Large intestine (tissue), 3 donors: ENCODE measurements at regions not wholly inside any gene's neighbourhood (a gene's known extent, or its start where the extent isn't known, plus 50 kb on each side); places are given as distances from the start of the nearest gene placed in this dataset.
"Not testable (repeated sequence)": the region's sequence is repeated elsewhere in the genome, so short reads cannot be mapped to it uniquely, and the experiment has no call there.

ENCODE experiments used
- DNase-seq, 2 donors: peaks; one replicate each; pipeline versions ENCODE4 v3.0.0 to v3.0.0-alpha.2; 2013
- H3K27ac ChIP-seq: one replicate; pipeline ENCODE4 v1.5.1; 2013; ENCODE audit warnings: low read length
- H3K27me3 ChIP-seq: 2 replicates; pipeline ENCODE4 v1.6.1; 2013; ENCODE audit warnings: low read length; ENCODE audit not compliant: control insufficient read depth, insufficient read depth
- H3K36me3 ChIP-seq: 2 replicates; pipeline ENCODE4 v1.6.1; 2013; ENCODE audit warnings: low read length; ENCODE audit not compliant: control insufficient read depth, insufficient read depth
- H3K4me1 ChIP-seq: one replicate; pipeline ENCODE4 v1.6.1; 2013; ENCODE audit warnings: low read length; ENCODE audit not compliant: control insufficient read depth, insufficient read depth
- H3K4me3 ChIP-seq: one replicate; pipeline ENCODE4 v1.5.1; 2013; ENCODE audit warnings: low read length
- H3K9me3 ChIP-seq: one replicate; pipeline ENCODE4 v1.6.1; 2013; ENCODE audit warnings: mild to moderate bottlenecking, low read depth, low read length, moderate library complexity; ENCODE audit not compliant: control insufficient read depth
- WGBS: methylation state at CpG from one replicate; pipeline ENCODE4 v1.1.5; 2013; ENCODE audit warnings: low lambda C conversion rate; ENCODE audit not compliant: insufficient coverage; 5-methylcytosine and 5-hydroxymethylcytosine counted together

DNA sequence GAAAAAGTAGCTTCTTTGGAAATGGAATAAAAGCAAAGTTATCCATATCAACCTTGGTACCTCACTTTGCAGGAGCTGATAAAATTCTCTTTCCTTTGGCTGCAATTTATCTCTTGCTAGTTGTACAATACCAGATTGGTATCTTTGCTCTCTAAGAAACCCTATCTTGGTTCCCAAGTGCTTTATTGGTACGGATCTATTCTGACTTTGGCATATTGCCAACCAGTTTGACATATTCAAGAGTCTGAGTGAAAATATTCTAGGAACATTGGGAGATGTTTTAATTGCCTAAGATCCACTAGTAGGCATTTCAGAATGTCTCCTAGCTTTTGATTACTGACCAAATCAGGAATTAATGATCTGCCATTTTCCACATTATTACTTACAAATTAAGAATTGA, 167.2 kb upstream of the ATP2B1 start:
- Histone ChIP-seq H3K9me3 (peaks cover 3% of the 10 kb centered on the region), H3K36me3 (no peaks in the 10 kb centered on the region), H3K4me3 (no peak overlapping the region), H3K27me3 (no peaks in the 10 kb centered on the region), H3K4me1 (no peaks in the 10 kb centered on the region), H3K27ac (no peak overlapping the region)
- WGBS = 17% methylated on average over 1 of the region's 1 CpG
- no peak for DNase-seq

DNA sequence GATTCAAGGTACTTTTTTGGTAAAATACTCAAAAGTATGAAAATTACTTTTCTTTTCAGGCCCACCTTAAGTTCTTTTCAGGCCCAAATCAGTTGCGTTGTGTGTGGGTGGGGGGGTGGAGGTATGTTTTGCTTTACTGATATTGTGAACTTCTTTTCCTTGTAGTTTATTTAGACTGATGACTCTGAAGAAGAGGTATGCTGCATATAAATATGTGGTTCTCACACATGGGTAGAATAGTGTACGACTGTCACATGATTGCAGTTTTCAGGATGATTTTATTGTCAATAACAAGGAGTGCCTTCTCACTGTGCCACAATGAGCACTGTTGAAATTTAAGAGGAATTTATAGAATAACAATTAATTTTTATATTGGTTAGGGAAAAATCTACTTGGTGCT, 166.6 kb upstream of the ATP2B1 start:
- DNase-seq = no peak
- WGBS = no CpG with 5 or more reads among the region's 2 CpGs
- no peaks in the 10 kb centered on the region for H3K36me3 ChIP-seq

DNA sequence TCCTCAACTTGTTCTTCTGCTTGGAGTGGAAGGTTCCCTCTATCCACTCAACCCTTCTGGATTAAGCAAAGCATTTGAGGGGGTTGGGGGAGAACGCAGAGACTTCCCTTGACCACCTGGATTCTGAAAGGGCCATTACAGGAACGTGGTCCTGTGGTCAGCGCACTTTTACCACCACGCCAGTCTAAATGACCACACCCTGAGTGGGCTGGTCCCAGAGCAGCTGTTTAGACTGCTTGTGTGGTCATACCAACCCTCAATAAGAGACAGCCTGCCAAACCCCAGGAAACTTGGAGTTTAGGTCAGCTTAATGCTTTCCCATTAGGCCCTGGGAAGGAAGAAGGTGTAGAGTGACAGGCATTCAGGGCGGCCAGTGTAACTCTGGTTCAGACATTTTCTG, 165.5 kb upstream of the ATP2B1 start:
- Histone ChIP-seq H3K4me1 (no peaks in the 10 kb centered on the region), H3K27me3 (no peaks in the 10 kb centered on the region), H3K36me3 (no peaks in the 10 kb centered on the region), H3K4me3 (no peak overlapping the region), H3K27ac (no peak overlapping the region), H3K9me3 (peaks cover 5% of the 10 kb centered on the region)
- WGBS = no CpG with 5 or more reads among the region's 5 CpGs
- no peak for DNase-seq

More for the DNA sequence above, 166.6 kb upstream of the ATP2B1 start:
- H3K27me3 ChIP-seq = no peaks in the 10 kb centered on the region
- H3K9me3 ChIP-seq = peaks cover 5% of the 10 kb centered on the region
- no peak overlapping the region for H3K27ac ChIP-seq
- no peaks in the 10 kb centered on the region for H3K4me1 ChIP-seq
- no peak overlapping the region for H3K4me3 ChIP-seq

DNA sequence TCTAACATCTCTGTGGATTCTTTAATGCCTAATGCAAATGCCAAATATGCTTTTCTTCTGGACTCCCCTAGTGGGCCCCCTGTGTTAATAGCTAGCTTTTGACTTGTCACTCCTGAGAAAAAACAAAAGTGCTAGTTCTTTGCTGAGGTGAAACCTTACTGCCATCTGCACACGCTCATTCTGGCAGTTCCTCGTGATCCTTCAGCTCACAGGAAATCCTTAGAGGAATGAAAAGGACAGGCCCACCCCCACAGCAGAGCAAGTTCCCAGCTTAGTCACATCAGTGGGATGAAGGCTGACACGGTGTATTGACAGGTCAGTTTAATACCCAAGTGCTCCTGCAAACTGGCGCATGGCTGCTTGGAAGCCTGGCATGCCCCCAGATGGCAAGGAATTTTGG, 165.1 kb upstream of the ATP2B1 start:
- DNase-seq = no peak
- Histone ChIP-seq H3K9me3 (peaks cover 5% of the 10 kb centered on the region), H3K36me3 (no peaks in the 10 kb centered on the region), H3K4me3 (no peak overlapping the region), H3K4me1 (no peaks in the 10 kb centered on the region), H3K27me3 (no peaks in the 10 kb centered on the region), H3K27ac (no peak overlapping the region)
- no CpG with 5 or more reads among the region's 4 CpGs for WGBS

DNA sequence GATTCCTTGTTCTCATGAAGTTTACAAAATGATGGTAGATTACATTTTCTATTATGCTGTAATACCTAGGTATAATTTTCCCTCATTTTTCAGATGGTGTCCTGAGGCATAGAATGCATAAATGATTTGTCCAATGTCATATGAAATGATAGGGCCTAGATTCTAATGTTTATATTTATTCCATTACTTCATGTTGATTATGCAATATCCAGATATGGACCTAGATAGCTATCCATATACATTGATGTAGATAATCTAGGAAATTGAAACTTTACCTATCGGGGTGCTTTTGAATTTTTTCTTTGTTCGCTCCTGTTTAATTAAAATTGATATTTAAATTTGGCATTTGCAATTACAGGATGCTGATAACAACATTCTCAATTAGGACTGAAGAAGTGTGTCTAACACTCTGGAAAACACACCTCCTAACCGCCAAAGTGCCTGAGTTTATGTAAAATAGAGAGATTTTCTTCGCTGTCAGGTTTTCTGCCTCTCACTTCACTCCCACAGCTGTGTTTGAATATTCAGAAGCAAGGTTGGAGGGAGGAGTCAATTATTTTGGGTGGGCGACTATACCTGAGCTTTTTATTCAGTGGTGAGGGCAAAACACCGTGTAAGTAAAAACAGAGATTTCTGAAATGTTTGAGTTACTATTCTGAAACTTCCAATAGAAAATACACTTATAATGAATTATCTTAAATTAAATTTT, 164.4 kb upstream of the ATP2B1 start:
- Histone ChIP-seq H3K27ac (no peak overlapping the region), H3K36me3 (no peaks in the 10 kb centered on the region), H3K27me3 (no peaks in the 10 kb centered on the region), H3K4me3 (no peak overlapping the region), H3K9me3 (peaks cover 5% of the 10 kb centered on the region), H3K4me1 (no peaks in the 10 kb centered on the region)
- WGBS = 90% methylated on average over 2 of the region's 6 CpGs
- no peak for DNase-seq

DNA sequence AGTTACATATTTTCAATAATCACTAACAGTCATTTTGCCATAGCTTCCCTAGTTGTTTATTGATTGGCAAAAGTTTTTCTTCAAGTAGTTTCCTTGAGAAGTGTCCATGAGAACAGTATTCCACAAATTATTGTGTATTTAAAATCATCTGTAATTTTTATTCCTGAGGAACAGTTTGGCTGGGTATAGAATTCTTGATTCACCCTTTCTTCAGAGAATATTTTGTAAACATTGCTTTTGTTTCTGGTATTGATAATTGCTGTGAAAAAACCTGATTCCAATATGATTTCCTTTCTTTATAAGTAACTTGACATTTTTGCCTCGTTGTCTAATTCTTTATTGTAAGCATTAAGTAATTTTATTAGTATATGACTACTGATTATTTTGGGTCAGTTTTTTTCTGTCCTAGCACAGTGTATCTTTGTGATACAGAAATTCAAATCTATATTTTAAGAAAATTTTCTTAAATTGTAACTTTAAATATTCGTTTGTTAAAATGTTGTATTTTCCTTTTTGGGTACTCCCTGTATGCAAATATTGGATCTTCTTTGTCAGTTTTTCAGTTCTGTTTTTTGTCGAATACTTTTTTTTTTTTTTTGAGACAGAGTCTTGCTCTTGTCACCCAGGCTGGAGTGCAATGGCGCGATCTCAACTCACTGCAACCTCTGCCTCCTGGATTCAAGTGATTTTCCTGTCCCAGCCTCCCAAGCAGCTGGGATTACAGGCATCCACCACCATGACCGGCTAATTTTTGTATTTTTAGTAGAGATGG, 162.0 kb upstream of the ATP2B1 start:
- no peaks in the 10 kb centered on the region for H3K4me1 ChIP-seq
- no peak overlapping the region for H3K27ac ChIP-seq
- H3K36me3 ChIP-seq = no peaks in the 10 kb centered on the region
- WGBS = 94% methylated on average over 2 of the region's 6 CpGs
- H3K4me3 ChIP-seq = no peak overlapping the region
- H3K9me3 ChIP-seq = peaks cover 5% of the 10 kb centered on the region
- no peaks in the 10 kb centered on the region for H3K27me3 ChIP-seq
- no peak for DNase-seq

DNA sequence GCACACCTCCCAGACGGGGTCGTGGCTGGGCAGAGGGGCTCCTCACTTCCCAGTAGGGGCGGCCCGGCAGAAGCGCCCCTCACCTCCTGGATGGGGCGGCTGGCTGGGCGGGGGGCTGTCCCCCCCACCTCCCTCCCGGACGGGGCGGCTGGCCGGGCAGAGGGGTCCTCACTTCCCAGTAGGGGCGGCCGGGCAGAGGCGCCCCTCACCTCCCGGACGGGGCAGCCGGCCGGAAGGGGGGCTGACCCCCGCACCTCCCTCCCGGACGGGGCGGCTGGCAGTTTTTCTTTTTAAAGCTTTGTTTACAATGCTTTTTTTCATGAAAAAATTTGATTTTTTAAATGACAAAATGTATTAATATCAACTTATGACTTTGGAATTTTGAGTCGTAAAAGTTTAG, 159.0 kb upstream of the ATP2B1 start:
- WGBS = 90% methylated on average over 4 of the region's 23 CpGs
- H3K4me1 ChIP-seq, DNase-seq, H3K27me3 ChIP-seq, H3K27ac ChIP-seq, H3K9me3 ChIP-seq, H3K36me3 ChIP-seq, H3K4me3 ChIP-seq: not testable (repeated sequence)

DNA sequence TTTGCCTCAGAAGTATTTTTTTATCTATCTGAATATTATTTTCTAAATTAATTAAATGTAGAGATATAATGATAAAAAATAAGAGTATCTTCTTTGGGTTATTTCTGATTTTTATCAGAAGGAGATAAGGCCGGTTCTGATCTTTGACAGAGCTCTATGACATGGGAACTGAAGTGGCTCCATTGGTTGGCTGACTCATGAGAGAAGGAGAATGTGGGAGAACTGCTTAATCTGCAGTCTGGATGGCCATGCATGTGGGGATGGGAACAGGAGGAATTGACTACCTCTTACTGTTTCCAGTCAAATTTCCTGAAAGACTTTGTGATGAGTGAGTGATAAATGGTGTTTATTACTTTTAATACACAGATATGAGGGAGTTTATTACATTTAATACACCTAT, 155.8 kb upstream of the ATP2B1 start:
- no peaks in the 10 kb centered on the region for H3K36me3 ChIP-seq
- H3K4me1 ChIP-seq = no peaks in the 10 kb centered on the region
- no peak for DNase-seq
- no peaks in the 10 kb centered on the region for H3K27me3 ChIP-seq
- H3K9me3 ChIP-seq = no peaks in the 10 kb centered on the region
- no peak overlapping the region for H3K4me3 ChIP-seq
- WGBS = 14% methylated on average over 1 of the region's 1 CpG
- no peak overlapping the region for H3K27ac ChIP-seq

DNA sequence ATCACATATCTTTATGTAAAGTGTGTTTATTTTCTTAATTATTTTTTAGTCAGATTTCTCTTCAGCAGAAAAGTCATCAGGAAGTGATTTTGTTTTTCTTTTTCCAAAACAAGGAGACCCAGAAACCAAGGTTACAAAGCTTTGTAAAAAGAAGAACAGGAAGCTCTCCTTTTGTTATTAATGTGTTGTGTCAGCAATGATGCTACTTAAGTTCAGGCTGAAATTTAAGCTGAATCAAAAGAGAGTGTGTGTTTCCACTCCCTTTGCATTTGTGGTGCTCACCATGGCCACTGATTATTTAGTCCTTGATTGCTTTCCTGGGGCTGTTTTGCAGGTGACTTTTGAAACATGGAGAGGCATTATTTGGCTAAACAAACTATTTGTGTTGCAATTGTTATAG, 155.3 kb upstream of the ATP2B1 start:
- no peaks in the 10 kb centered on the region for H3K36me3 ChIP-seq
- no peaks in the 10 kb centered on the region for H3K9me3 ChIP-seq
- H3K4me1 ChIP-seq = no peaks in the 10 kb centered on the region
- no peak overlapping the region for H3K27ac ChIP-seq
- no peak for DNase-seq
- H3K4me3 ChIP-seq = no peak overlapping the region
- no peaks in the 10 kb centered on the region for H3K27me3 ChIP-seq

DNA sequence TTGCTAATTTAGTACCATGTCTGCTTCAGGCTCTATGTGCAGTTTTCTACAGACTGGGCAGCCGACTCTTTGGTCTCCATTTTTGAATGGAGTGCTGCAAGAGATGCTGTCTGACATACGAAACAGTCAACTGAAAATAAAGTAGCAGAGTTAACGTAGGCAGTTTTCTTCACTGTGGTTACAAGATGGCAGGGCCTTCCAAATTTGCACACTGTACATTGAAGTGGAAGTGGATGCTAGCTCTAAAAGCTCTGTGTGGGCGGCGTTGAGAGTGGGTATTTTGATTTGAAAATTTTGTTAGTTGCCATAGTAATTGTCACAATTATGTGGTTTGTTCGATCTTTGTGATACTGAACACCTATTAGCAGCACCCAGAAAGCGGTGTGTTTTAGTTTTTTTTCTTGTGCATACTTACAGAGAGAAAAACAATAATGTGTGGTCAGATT, 154.9 kb upstream of the ATP2B1 start:
- no peaks in the 10 kb centered on the region for H3K4me1 ChIP-seq
- H3K9me3 ChIP-seq = no peaks in the 10 kb centered on the region
- no peaks in the 10 kb centered on the region for H3K36me3 ChIP-seq
- no peak for DNase-seq
- H3K27ac ChIP-seq = no peak overlapping the region
- WGBS = 80% methylated on average over 1 of the region's 7 CpGs
- H3K4me3 ChIP-seq = no peak overlapping the region
- H3K27me3 ChIP-seq = no peaks in the 10 kb centered on the region
